H1 (cell line): ENCODE measurements at regions not wholly inside any gene's neighbourhood (a gene's known extent, or its start where the extent isn't known, plus 50 kb on each side); places are given as distances from the start of the nearest gene placed in this dataset.

Experiments
- CTCF ChIA-PET: fragments of 300-600 bp; sonication (Branson Sonifier 250); formaldehyde crosslinking; loops from one replicate; lab custom pipeline; 2021; ENCODE audit not compliant: partially characterized antibody; lab: Charles Lee
- POLR2A ChIA-PET: fragments of 300-600 bp; sonication (Branson Sonifier 250); formaldehyde crosslinking; loops from one replicate; lab custom pipeline; 2021; ENCODE audit warnings: inconsistent platforms; ENCODE audit not compliant: partially characterized antibody; lab: Charles Lee
- DNase-seq, 2 experiments: peaks; one replicate each; pipeline versions ENCODE4 v3.0.0 to v3.0.0-alpha.2; 2010 to 2022; ENCODE audit warnings: low spot score in 2 of 2, low read depth in 1 of 2, mixed read lengths in 1 of 2
- FAIRE-seq: peaks from 2 replicates; lab custom pipeline; 2011; peaks lifted over from hg19 to GRCh38; lab: Jason Lieb, UNC
- H2AFZ ChIP-seq: 2 replicates; pipeline ENCODE4 v1.8.1; 2012; ENCODE audit warnings: low read length, inconsistent platforms
- H2AK5ac ChIP-seq: 2 replicates; pipeline ENCODE4 v1.6.1; 2013; ENCODE audit warnings: low read depth, low read length
- H2BK120ac ChIP-seq: replicated peaks from 2 replicates; pipeline ENCODE3; 2013; ENCODE audit warnings: low read depth, low read length, inconsistent platforms
- H2BK12ac ChIP-seq: 2 replicates; pipeline ENCODE4 v1.6.1; 2013; ENCODE audit warnings: low read depth, low read length
- H2BK15ac ChIP-seq: 2 replicates; pipeline ENCODE4 v1.6.1; 2013; ENCODE audit warnings: low read length
- H2BK20ac ChIP-seq: 2 replicates; pipeline ENCODE4 v1.6.1; 2013; ENCODE audit warnings: low read length
- H2BK5ac ChIP-seq: 2 replicates; pipeline ENCODE4 v1.6.1; 2013; ENCODE audit warnings: low read depth, low read length
- H3K14ac ChIP-seq: 2 replicates; pipeline ENCODE4 v1.6.1; 2013; ENCODE audit warnings: inconsistent platforms; ENCODE audit not compliant: insufficient read length
- H3K18ac ChIP-seq: 2 replicates; pipeline ENCODE4 v1.6.1; 2013; ENCODE audit warnings: low read length; ENCODE audit errors: extremely low read depth
- H3K23ac ChIP-seq: 2 replicates; pipeline ENCODE4 v1.6.1; 2013; ENCODE audit warnings: inconsistent platforms; ENCODE audit not compliant: insufficient read length
- H3K23me2 ChIP-seq: 2 replicates; pipeline ENCODE4 v1.6.1; 2013; ENCODE audit warnings: low read depth, low read length
- H3K27ac ChIP-seq: 2 replicates; pipeline ENCODE4 v1.6.1; 2011; ENCODE audit warnings: low read depth, low read length, inconsistent platforms
- H3K27me3 ChIP-seq, 4 experiments: replicated peaks in 1 of 4; 1 replicate in 1 of 4; 2 replicates in 3 of 4; pipeline versions ENCODE4 v1.6.1 to v1.8.1; 2011 to 2013; ENCODE audit warnings: low read length in 3 of 4, mild to moderate bottlenecking in 3 of 4, inconsistent platforms in 2 of 4, mixed read lengths in 2 of 4, moderate library complexity in 1 of 4; ENCODE audit not compliant: control insufficient read depth in 3 of 4, insufficient read depth in 3 of 4; ENCODE audit errors: extremely low read depth in 1 of 4
- H3K36me3 ChIP-seq, 4 experiments: 2 replicates each; pipeline versions ENCODE4 v1.6.1 to v1.8.1; 2011 to 2013; ENCODE audit warnings: mild to moderate bottlenecking in 4 of 4, low read length in 3 of 4, moderate library complexity in 2 of 4, control low read depth in 1 of 4, inconsistent platforms in 1 of 4; ENCODE audit not compliant: insufficient read depth in 4 of 4, control insufficient read depth in 2 of 4
- H3K4ac ChIP-seq: replicated peaks from 2 replicates; pipeline ENCODE3; 2013; ENCODE audit warnings: low read length, low read depth, mixed read lengths, inconsistent platforms; ENCODE audit not compliant: insufficient read length
- H3K4me1 ChIP-seq, 4 experiments: replicated peaks in 1 of 4; 1 replicate in 1 of 4; 2 replicates in 3 of 4; pipeline versions ENCODE4 v1.6.1 to v1.8.1; 2011 to 2013; ENCODE audit warnings: low read length in 3 of 4, inconsistent platforms in 2 of 4, mixed read lengths in 1 of 4; ENCODE audit not compliant: insufficient read depth in 4 of 4, control insufficient read depth in 3 of 4
- H3K4me2 ChIP-seq, 2 experiments: 2 replicates each; pipeline versions ENCODE4 v1.6.1 to v1.8.1; 2011 to 2013; ENCODE audit warnings: low read depth in 2 of 2, low read length in 2 of 2, control low read depth in 1 of 2, inconsistent platforms in 1 of 2, mild to moderate bottlenecking in 1 of 2; ENCODE audit not compliant: insufficient read depth in 1 of 2
- H3K4me3 ChIP-seq, 4 experiments: fragments of 200-600, 300-600 bp in 1 of 4; sonication (generic), shearing (Covaris generic), sonication (Bioruptor Twin) in 1 of 4; 2 replicates each; pipeline versions ENCODE4 v1.5.1 to v1.8.1; 2011 to 2016; ENCODE audit warnings: low read length in 4 of 4, low read depth in 3 of 4, control low read depth in 2 of 4, inconsistent platforms in 2 of 4, mild to moderate bottlenecking in 2 of 4, mixed read lengths in 1 of 4, moderate library complexity in 1 of 4; ENCODE audit not compliant: insufficient read depth in 2 of 4; ENCODE audit errors: extremely low read depth in 1 of 4
- H3K56ac ChIP-seq: replicated peaks from 2 replicates; pipeline ENCODE3; 2013; ENCODE audit warnings: low read depth, mild to moderate bottlenecking, mixed read lengths, low read length, inconsistent platforms; ENCODE audit not compliant: insufficient read length
- H3K79me1 ChIP-seq: 2 replicates; pipeline ENCODE4 v1.6.1; 2013; ENCODE audit warnings: low read depth, low read length, control low read depth
- H3K79me2 ChIP-seq, 2 experiments: 2 replicates each; pipeline versions ENCODE4 v1.6.1 to v1.8.1; 2012 to 2013; ENCODE audit warnings: low read length in 2 of 2, mild to moderate bottlenecking in 2 of 2, inconsistent platforms in 1 of 2; ENCODE audit not compliant: insufficient read depth in 2 of 2, control insufficient read depth in 1 of 2
- H3K9ac ChIP-seq, 4 experiments: replicated peaks in 1 of 4; 1 replicate in 1 of 4; 2 replicates in 3 of 4; pipeline versions ENCODE4 v1.6.1 to v1.8.1; 2011 to 2013; ENCODE audit warnings: low read depth in 3 of 4, low read length in 3 of 4, control low read depth in 2 of 4, mild to moderate bottlenecking in 2 of 4, moderate library complexity in 2 of 4, inconsistent platforms in 1 of 4; ENCODE audit errors: extremely low read depth in 1 of 4
- H3K9me3 ChIP-seq, 2 experiments: 2 replicates each; pipeline versions ENCODE4 v1.6.1 to v1.8.1; 2012 to 2013; ENCODE audit warnings: mild to moderate bottlenecking in 2 of 2, moderate library complexity in 2 of 2, control low read depth in 1 of 2, inconsistent platforms in 1 of 2, low read depth in 1 of 2, low read length in 1 of 2, mixed read lengths in 1 of 2; ENCODE audit not compliant: insufficient read depth in 2 of 2
- H4K20me1 ChIP-seq, 2 experiments: replicated peaks in 1 of 2; 2 replicates each; pipeline versions ENCODE3 to v1.8.1; 2011 to 2013; ENCODE audit warnings: inconsistent platforms in 2 of 2, low read length in 2 of 2, mild to moderate bottlenecking in 1 of 2; ENCODE audit not compliant: insufficient read depth in 2 of 2, control insufficient read depth in 1 of 2
- H4K5ac ChIP-seq: 2 replicates; pipeline ENCODE4 v1.6.1; 2013; ENCODE audit warnings: low read length, low read depth, mixed read lengths, inconsistent platforms; ENCODE audit not compliant: insufficient read length
- H4K8ac ChIP-seq: 2 replicates; pipeline ENCODE4 v1.8.0; 2013; ENCODE audit warnings: mild to moderate bottlenecking, moderate library complexity, low read length, inconsistent platforms; ENCODE audit not compliant: insufficient read depth; ENCODE audit errors: extremely low read depth
- H4K91ac ChIP-seq: replicated peaks from 2 replicates; pipeline ENCODE3; 2013; ENCODE audit warnings: low read length, mixed read lengths, inconsistent platforms; ENCODE audit not compliant: insufficient read length
- CEBPB ChIP-seq: IDR thresholded peaks from 2 replicates; pipeline ENCODE4 v1.6.1; 2012; ENCODE audit warnings: low read depth, low read length
- CHD1 ChIP-seq: IDR thresholded peaks from 2 replicates; pipeline ENCODE4 v1.6.1; 2012; ENCODE audit warnings: low read depth, low read length, improper control_type of control experiment
- GABPA ChIP-seq: IDR thresholded peaks from 2 replicates; pipeline ENCODE4 v1.6.1; 2011; ENCODE audit warnings: mild to moderate bottlenecking, low read length, moderate library complexity, borderline replicate concordance; ENCODE audit not compliant: insufficient read depth
- GTF2F1 ChIP-seq: IDR thresholded peaks from 2 replicates; pipeline ENCODE4 v1.6.1; 2012; ENCODE audit warnings: low read depth, low read length, improper control_type of control experiment, borderline replicate concordance
- JUND ChIP-seq: IDR thresholded peaks from 2 replicates; pipeline ENCODE4 v1.6.1; 2011; ENCODE audit warnings: mild to moderate bottlenecking, improper control_type of control experiment, low read length
- MAFK ChIP-seq: IDR thresholded peaks from 2 replicates; pipeline ENCODE4 v1.6.1; 2012; ENCODE audit warnings: low read depth, mild to moderate bottlenecking, improper control_type of control experiment, low read length
- POLR2AphosphoS5 ChIP-seq: IDR thresholded peaks from 2 replicates; pipeline ENCODE4 v1.6.1; 2011; ENCODE audit warnings: low read depth, low read length
- SP2 ChIP-seq: IDR thresholded peaks from 2 replicates; pipeline ENCODE4 v1.6.1; 2012; ENCODE audit warnings: mild to moderate bottlenecking, low read length, inconsistent platforms
- ZNF274 ChIP-seq: IDR thresholded peaks from 2 replicates; pipeline ENCODE4 v1.7.0; 2012; ENCODE audit warnings: low read length, borderline replicate concordance; ENCODE audit errors: extremely low read depth
- WGBS, 2 experiments: shearing (Covaris generic) in 1 of 2; methylation state at CpG; one replicate each; pipeline versions ENCODE4 v1.1.6 to v1.1.7; 2013 to 2015; ENCODE audit warnings: low lambda C conversion rate in 2 of 2, mixed read lengths in 2 of 2, inconsistent platforms in 1 of 2, low coverage in 1 of 2, missing lambda C conversion rate in 1 of 2; ENCODE audit not compliant: insufficient replicate concordance in 2 of 2, insufficient coverage in 1 of 2, insufficient read length in 1 of 2; ENCODE audit errors: extremely low coverage in 1 of 2, missing lambda C conversion rate in 1 of 2; 5-methylcytosine and 5-hydroxymethylcytosine counted together
- TF ChIP-seq, protein P1 (sequence below): IDR thresholded peaks from 2 replicates; pipeline ENCODE4 v1.6.1; 2012; ENCODE audit warnings: low read length, inconsistent platforms

DNA sequence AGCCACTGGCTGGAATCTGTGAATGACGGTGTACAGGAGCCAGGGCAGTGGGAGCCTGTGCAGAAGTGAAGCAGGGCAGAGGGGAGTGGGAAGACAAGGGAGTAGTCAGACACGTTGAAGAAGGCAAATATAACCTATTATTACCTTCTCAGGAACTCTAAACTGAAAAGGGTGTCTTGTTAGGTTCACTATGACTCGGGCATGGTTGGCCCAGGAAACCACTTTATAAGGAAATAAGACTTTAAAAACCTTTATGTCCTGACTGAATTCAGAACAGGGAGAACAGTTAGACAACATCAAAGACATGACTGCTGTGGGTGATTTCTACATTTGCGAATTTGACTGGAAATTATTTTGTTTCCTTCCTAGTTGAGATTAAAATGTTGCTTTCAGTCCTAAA is 107.5 kb downstream of the ACER2 start:
- H3K27me3 ChIP-seq: peaks cover 0 to 1% (median 0%) of the 10 kb centered on the region in 4 experiments; a peak in 1 of 7 replicates
- DNase-seq (no peak), FAIRE-seq (no peak)
- H2BK12ac ChIP-seq: no peak overlapping the region
- WGBS, 2 experiments: 90% methylated on average over 4 of the region's 4 CpGs; no CpG with 5 or more reads in 1 of the 2 experiments
- POLR2A ChIA-PET: no interaction called here
- H3K14ac ChIP-seq: no peak overlapping the region
- CTCF ChIA-PET: interaction anchor here (0.8 to 5.1 kb wide), 8 partner anchors 14 to 1523 kb away, joined by 3 to 33 read pairs (median 10); no protein-coding TSS in a partner anchor
- H2AK5ac ChIP-seq: no peak overlapping the region
- no peak overlapping the region for H2BK5ac ChIP-seq
- no peaks in the 10 kb centered on the region for H3K79me2 ChIP-seq
- no peak overlapping the region for H2BK15ac ChIP-seq
- H2AFZ ChIP-seq: no peak overlapping the region
- H3K4me1 ChIP-seq: no peaks in the 10 kb centered on the region; a peak in 1 of 7 replicates
- H3K56ac ChIP-seq: no peak overlapping the region
- no peak overlapping the region for H3K4ac ChIP-seq
- H4K5ac ChIP-seq: no peak overlapping the region
- no peak overlapping the region for H3K4me3 ChIP-seq
- H3K9ac ChIP-seq: no peak overlapping the region
- H3K18ac ChIP-seq: no peak overlapping the region
- no peak overlapping the region for H3K27ac ChIP-seq
- no peaks in the 10 kb centered on the region; the same call in 1 of the 2 replicates for H3K23me2 ChIP-seq
- no peaks in the 10 kb centered on the region for H3K36me3 ChIP-seq
- no peaks in the 10 kb centered on the region for H3K9me3 ChIP-seq
- no peak overlapping the region for H3K4me2 ChIP-seq
- no peaks in the 10 kb centered on the region for H4K20me1 ChIP-seq
- TF ChIP-seq GTF2F1 (no peak), SP2 (no peak), MAFK (no peak), JUND (no peak), GABPA (no peak), CEBPB (no peak), CHD1 (no peak), POLR2AphosphoS5 (no peak), ZNF274 (no peak)
- TF ChIP-seq, protein P1, sequence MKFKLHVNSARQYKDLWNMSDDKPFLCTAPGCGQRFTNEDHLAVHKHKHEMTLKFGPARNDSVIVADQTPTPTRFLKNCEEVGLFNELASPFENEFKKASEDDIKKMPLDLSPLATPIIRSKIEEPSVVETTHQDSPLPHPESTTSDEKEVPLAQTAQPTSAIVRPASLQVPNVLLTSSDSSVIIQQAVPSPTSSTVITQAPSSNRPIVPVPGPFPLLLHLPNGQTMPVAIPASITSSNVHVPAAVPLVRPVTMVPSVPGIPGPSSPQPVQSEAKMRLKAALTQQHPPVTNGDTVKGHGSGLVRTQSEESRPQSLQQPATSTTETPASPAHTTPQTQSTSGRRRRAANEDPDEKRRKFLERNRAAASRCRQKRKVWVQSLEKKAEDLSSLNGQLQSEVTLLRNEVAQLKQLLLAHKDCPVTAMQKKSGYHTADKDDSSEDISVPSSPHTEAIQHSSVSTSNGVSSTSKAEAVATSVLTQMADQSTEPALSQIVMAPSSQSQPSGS: no peak
- no peak overlapping the region for H4K8ac ChIP-seq
- no peak overlapping the region for H4K91ac ChIP-seq
- no peak overlapping the region for H3K23ac ChIP-seq
- H3K79me1 ChIP-seq: no peaks in the 10 kb centered on the region
- no peak overlapping the region for H2BK20ac ChIP-seq
- no peak overlapping the region for H2BK120ac ChIP-seq
